HepG2 (cell line): ENCODE measurements at regions not wholly inside any gene's neighbourhood (a gene's known extent, or its start where the extent isn't known, plus 50 kb on each side); places are given as distances from the start of the nearest gene placed in this dataset.

Experiments
- ATAC-seq: fragments of 200-7000 bp; cut with Tn5 transposase; 3 replicates; pipeline ENCODE4 v1.9.1; 2020; ENCODE audit warnings: mild to moderate bottlenecking, moderate library complexity
- BruUV-seq: library from RNA; stranded (reverse); fragments of 400-500 nt; replicated peaks from 2 replicates; lab custom pipeline; 2021; lab: Mats Ljungman, UMichigan
- CTCF ChIA-PET: fragments of 300-600 bp; formaldehyde crosslinking; extraction: SDS; loops from one replicate; lab custom pipeline; 2021; ENCODE audit warnings: low total read pairs, inconsistent platforms, low intra/inter-chr PET ratio; lab: Yijun Ruan, JAX
- POLR2A ChIA-PET: fragments of 350-600 bp; sonication (Branson Sonifier 250); formaldehyde crosslinking; loops from one replicate; lab custom pipeline; 2020; ENCODE audit warnings: antibody characterized with exemption, inconsistent platforms; lab: Yijun Ruan, JAX
- DNase-seq: peaks from one replicate; pipeline ENCODE4 v3.0.0-alpha.2; 2015; ENCODE audit warnings: low spot score
- FAIRE-seq: peaks from 3 replicates; lab custom pipeline; 2011; peaks lifted over from hg19 to GRCh38; lab: Jason Lieb, UNC
- H2AFZ ChIP-seq: one replicate; pipeline ENCODE4 v1.6.1; 2011; ENCODE audit warnings: low read length, inconsistent platforms
- H3K27ac ChIP-seq: fragments of 300-600 bp; 3 replicates; pipeline ENCODE4 v1.8.0; 2011; ENCODE audit warnings: mixed run types, mild to moderate bottlenecking, mixed read lengths, low read length, inconsistent platforms; ENCODE audit not compliant: insufficient read depth; ENCODE audit errors: extremely low read length
- H3K27me3 ChIP-seq, 2 experiments: fragments of 200-600 bp in 1 of 2; 2 replicates in 1 of 2; 3 replicates in 1 of 2; pipeline versions ENCODE4 v1.6.0 to v1.8.0; 2011; ENCODE audit warnings: low read length in 2 of 2, mild to moderate bottlenecking in 2 of 2, moderate library complexity in 2 of 2, inconsistent platforms in 1 of 2; ENCODE audit not compliant: insufficient read depth in 2 of 2, control insufficient read depth in 1 of 2
- H3K36me3 ChIP-seq, 2 experiments: fragments of 200-600 bp in 1 of 2; replicated peaks in 1 of 2; 2 replicates in 1 of 2; 3 replicates in 1 of 2; pipeline versions ENCODE4 v1.5.1 to v1.8.0; 2011; ENCODE audit warnings: low read length in 2 of 2, inconsistent platforms in 1 of 2; ENCODE audit not compliant: insufficient read depth in 2 of 2, control insufficient read depth in 1 of 2
- H3K4me1 ChIP-seq: 2 replicates; pipeline ENCODE4 v1.5.1; 2012; ENCODE audit warnings: low read length, inconsistent platforms; ENCODE audit not compliant: insufficient read depth
- H3K4me2 ChIP-seq: 2 replicates; pipeline ENCODE4 v1.6.0; 2011; ENCODE audit warnings: low read depth, low read length, inconsistent platforms
- H3K4me3 ChIP-seq, 3 experiments: fragments of 200-600 bp in 1 of 3; sonication (generic), shearing (Covaris generic) in 1 of 3; replicated peaks in 1 of 3; 2 replicates each; pipeline ENCODE4 v1.5.1; 2011 to 2016; ENCODE audit warnings: low read length in 3 of 3, inconsistent platforms in 2 of 3, low read depth in 2 of 3, mild to moderate bottlenecking in 2 of 3, control low read depth in 1 of 3, mixed read lengths in 1 of 3; ENCODE audit not compliant: insufficient read depth in 1 of 3
- H3K79me2 ChIP-seq: one replicate; pipeline ENCODE4 v1.6.1; 2011; ENCODE audit warnings: low read length, inconsistent platforms; ENCODE audit not compliant: insufficient read depth
- H3K9ac ChIP-seq: 2 replicates; pipeline ENCODE4 v1.6.0; 2011; ENCODE audit warnings: mild to moderate bottlenecking, low read depth, low read length, inconsistent platforms; ENCODE audit not compliant: insufficient read depth
- H3K9me3 ChIP-seq: 2 replicates; pipeline ENCODE4 v1.5.1; 2012; ENCODE audit warnings: mild to moderate bottlenecking, low read length
- H4K20me1 ChIP-seq: 2 replicates; pipeline ENCODE4 v1.6.0; 2011; ENCODE audit warnings: inconsistent platforms, mild to moderate bottlenecking, low read length, moderate library complexity; ENCODE audit not compliant: insufficient read depth
- ATF7-NPFF ChIP-seq: sonication (generic); formaldehyde crosslinking; IDR thresholded peaks from 2 replicates; pipeline ENCODE4 v1.8.1; 2023; ENCODE audit warnings: mild to moderate bottlenecking, low read depth, missing genetic modification reagents, moderate library complexity
- BCL6 ChIP-seq: IDR thresholded peaks from 2 replicates; pipeline ENCODE4 v1.6.1; 2016; ENCODE audit warnings: missing genetic modification reagents, missing compliant biosample characterization
- EP300 ChIP-seq, 3 experiments: sonication (generic) in 1 of 3; formaldehyde crosslinking in 1 of 3; IDR thresholded peaks; 2 replicates each; pipeline versions ENCODE4 v1.5.1 to v1.6.1; 2011 to 2020; ENCODE audit warnings: low read depth in 2 of 3, low read length in 2 of 3, borderline replicate concordance in 1 of 3, improper control_type of control experiment in 1 of 3, mild to moderate bottlenecking in 1 of 3, missing genetic modification reagents in 1 of 3, moderate library complexity in 1 of 3
- FOXP1 ChIP-seq, 2 experiments: fragments of 450-650 bp in 1 of 2; IDR thresholded peaks; 2 replicates each; pipeline ENCODE4 v1.6.1; 2017 to 2018; ENCODE audit warnings: antibody characterized with exemption in 1 of 2
- GPN1 ChIP-seq: sonication (generic); formaldehyde crosslinking; IDR thresholded peaks from 2 replicates; pipeline ENCODE4 v1.5.1; 2020; ENCODE audit warnings: missing genetic modification reagents, borderline replicate concordance
- HOXD1 ChIP-seq: sonication (generic); formaldehyde crosslinking; IDR thresholded peaks from 2 replicates; pipeline ENCODE4 v1.5.0; 2020; ENCODE audit warnings: missing genetic modification reagents
- MIXL1 ChIP-seq: IDR thresholded peaks from 2 replicates; pipeline ENCODE4 v1.6.1; 2016
- PTBP1 ChIP-seq: fragments of 200-400 bp; formaldehyde crosslinking; IDR thresholded peaks from 2 replicates; pipeline ENCODE4 v1.6.1; 2018; ENCODE audit warnings: low read length, low read depth; ENCODE audit not compliant: poor library complexity, severe bottlenecking
- SOX5 ChIP-seq: IDR thresholded peaks from 2 replicates; pipeline ENCODE4 v1.6.1; 2016; ENCODE audit warnings: borderline replicate concordance
- TGIF2 ChIP-seq: IDR thresholded peaks from 2 replicates; pipeline ENCODE4 v1.6.1; 2016; ENCODE audit warnings: control low read depth, missing compliant biosample characterization
- ZNF10 ChIP-seq: sonication (generic); formaldehyde crosslinking; IDR thresholded peaks from 2 replicates; pipeline ENCODE4 v1.4.0; 2020; ENCODE audit warnings: mild to moderate bottlenecking, low read depth, missing genetic modification reagents, borderline replicate concordance
- ZNF563 ChIP-seq: sonication (generic); formaldehyde crosslinking; IDR thresholded peaks from 2 replicates; pipeline ENCODE4 v1.8.0; 2022; ENCODE audit warnings: mild to moderate bottlenecking, moderate library complexity, missing genetic modification reagents
- ZNF589 ChIP-seq: sonication (generic); formaldehyde crosslinking; conservative IDR thresholded peaks from 2 replicates; pipeline ENCODE4 v1.8.0; 2022; ENCODE audit warnings: mild to moderate bottlenecking, moderate library complexity, missing genetic modification reagents
- whole genome bisulfite sequencing: methylation state at CpG from one replicate; pipeline ENCODE4 v1.1.6; 2017; ENCODE audit warnings: low lambda C conversion rate; 5-methylcytosine and 5-hydroxymethylcytosine counted together
- in situ Hi-C: cut with HindIII; loops from 2 replicates; pipeline ENCODE4 v1.10.0; 2017; ENCODE audit warnings: low pct_unique_long_range_greater_than_20kb; ENCODE audit not compliant: extremely low pct_ligation_motif_present
- intact Hi-C: fragments of 100-400 bp; cut with micrococcal nuclease; formaldehyde crosslinking; loops from one replicate; pipeline ENCODE4 v1.10.0; 2022; ENCODE audit not compliant: unreplicated experiment
- TF ChIP-seq, protein P1 (sequence below): sonication (generic); formaldehyde crosslinking; IDR thresholded peaks from 2 replicates; pipeline ENCODE4 v1.5.0; 2020; ENCODE audit warnings: missing genetic modification reagents
- TF ChIP-seq, protein P2 (sequence below): sonication (generic); formaldehyde crosslinking; IDR thresholded peaks from 2 replicates; pipeline ENCODE4 v1.4.0; 2020; ENCODE audit warnings: mild to moderate bottlenecking, low read depth, missing genetic modification reagents

DNA sequence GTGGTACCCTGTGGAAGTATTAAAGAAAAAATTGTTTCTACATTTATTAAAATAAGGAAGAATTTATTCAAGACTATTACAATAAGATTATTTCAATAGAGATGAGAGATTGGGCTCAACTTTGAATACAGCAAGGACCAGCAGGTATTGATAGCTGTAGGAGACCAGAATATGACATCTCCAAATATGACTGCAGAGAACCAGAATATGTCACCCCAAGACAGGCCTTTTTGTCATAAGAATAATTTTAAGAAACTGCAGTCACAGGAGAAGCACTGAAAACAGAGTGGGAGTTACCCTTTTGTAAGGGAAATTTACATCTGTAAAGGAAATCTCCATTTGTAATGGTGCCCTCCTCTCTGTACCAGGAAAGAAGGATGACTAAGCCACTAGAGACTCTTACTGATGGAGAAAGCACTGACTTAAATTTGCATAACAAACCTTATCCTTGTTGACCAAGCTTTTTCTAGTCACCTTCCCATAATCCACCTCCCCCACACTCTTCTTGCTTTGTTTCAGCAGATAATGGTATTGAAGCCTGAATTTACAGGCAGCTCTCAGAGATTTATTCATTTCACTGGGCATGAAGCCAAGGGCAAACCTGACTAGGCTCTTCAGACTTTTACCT, 145.1 kb upstream of the RMP24 start:
- no peaks in the 10 kb centered on the region for H3K79me2 ChIP-seq
- DNase-seq = no peak
- intact Hi-C loops = no loop called here
- TF ChIP-seq SOX5 (CRISPR knock-in tag) (0 out of 2 replicates have a peak, but pooled peaks have one; percentile 16), MIXL1 (no peak)
- TF ChIP-seq, all 625 proteins: peak for 1
- in situ Hi-C loops = no loop called here
- no TSS peak for BruUV-seq
- H3K27ac ChIP-seq = no peak overlapping the region
- ChIA-PET POLR2A (no interaction called here), CTCF (no interaction called here)
- no peaks in the 10 kb centered on the region for H3K27me3 ChIP-seq
- H3K4me2 ChIP-seq = no peak overlapping the region
- no peak overlapping the region for H3K9ac ChIP-seq
- H4K20me1 ChIP-seq = no peaks in the 10 kb centered on the region
- peaks cover 8% of the 10 kb centered on the region; the same call in 1 of the 2 replicates for H3K9me3 ChIP-seq
- ATAC-seq = no peak
- no peaks in the 10 kb centered on the region for H3K36me3 ChIP-seq
- FAIRE-seq = no peak
- no peak overlapping the region for H3K4me3 ChIP-seq
- H3K4me1 ChIP-seq = peaks cover 10% of the 10 kb centered on the region; the same call in 1 of the 2 replicates
- H2AFZ ChIP-seq = no peak overlapping the region

DNA sequence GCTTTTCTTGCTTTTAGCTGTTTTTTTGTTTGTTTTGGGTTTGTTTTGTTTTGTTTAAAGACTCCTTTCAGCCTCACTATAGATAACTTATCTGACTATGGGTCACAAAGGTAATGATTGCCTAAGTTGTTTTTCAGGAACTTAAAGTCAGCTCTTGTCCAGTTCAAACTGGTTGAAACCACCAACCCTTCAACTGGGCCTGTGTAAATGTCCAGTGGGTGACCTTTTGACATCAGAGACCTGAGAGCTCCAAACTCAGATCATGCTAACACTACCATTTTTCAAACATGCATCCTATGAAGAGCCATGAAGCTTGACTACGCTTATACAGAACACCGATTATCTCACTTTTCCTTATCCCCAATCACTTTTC, 144.6 kb upstream of the RMP24 start:
- Histone ChIP-seq H3K4me3 (no peak overlapping the region), H3K36me3 (no peaks in the 10 kb centered on the region), H3K27ac (no peak overlapping the region), H3K79me2 (no peaks in the 10 kb centered on the region), H3K4me1 (peaks cover 10% of the 10 kb centered on the region; the same call in 1 of the 2 replicates), H2AFZ (no peak overlapping the region), H3K4me2 (no peak overlapping the region), H4K20me1 (no peaks in the 10 kb centered on the region), H3K9me3 (peaks cover 8% of the 10 kb centered on the region; the same call in 1 of the 2 replicates), H3K27me3 (no peaks in the 10 kb centered on the region), H3K9ac (no peak overlapping the region)
- FAIRE-seq = no peak
- 92% methylated on average over 2 of the region's 2 CpGs for WGBS
- BruUV-seq = no TSS peak
- DNase-seq = peak; percentile 18
- ChIA-PET POLR2A (no interaction called here), CTCF (no interaction called here)
- no peak for ATAC-seq
- in situ Hi-C loops (no loop called here), intact Hi-C loops (no loop called here)
- TF ChIP-seq ZNF10 (CRISPR knock-in tag) (no peak), EP300 (IDR thresholded peaks at IDR 0.05; ENCODE audit: low read depth in 2 of 2, low read length in 2 of 2) (peak in 1 of 2 experiments; percentile 7; a peak in 1 of 4 replicates), EP300 (CRISPR knock-in tag; IDR thresholded peaks at IDR 0.05; ENCODE audit: borderline replicate concordance) (no peak), HOXD1 (CRISPR knock-in tag) (no peak), TGIF2 (no peak), FOXP1 (IDR thresholded peaks at IDR 0.05) (no peak), FOXP1 (CRISPR knock-in tag; IDR thresholded peaks at IDR 0.05) (peak; percentile 40; the same call in 1 of the 2 replicates), BCL6 (peak; percentile 14; the same call in 1 of the 2 replicates), ZNF563 (CRISPR knock-in tag) (no peak), ATF7-NPFF (CRISPR knock-in tag) (no peak), PTBP1 (no peak), ZNF589 (CRISPR knock-in tag) (no peak), GPN1 (CRISPR knock-in tag) (no peak)
- TF ChIP-seq, protein P1, sequence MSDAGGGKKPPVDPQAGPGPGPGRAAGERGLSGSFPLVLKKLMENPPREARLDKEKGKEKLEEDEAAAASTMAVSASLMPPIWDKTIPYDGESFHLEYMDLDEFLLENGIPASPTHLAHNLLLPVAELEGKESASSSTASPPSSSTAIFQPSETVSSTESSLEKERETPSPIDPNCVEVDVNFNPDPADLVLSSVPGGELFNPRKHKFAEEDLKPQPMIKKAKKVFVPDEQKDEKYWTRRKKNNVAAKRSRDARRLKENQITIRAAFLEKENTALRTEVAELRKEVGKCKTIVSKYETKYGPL = no peak
- TF ChIP-seq, protein P2, sequence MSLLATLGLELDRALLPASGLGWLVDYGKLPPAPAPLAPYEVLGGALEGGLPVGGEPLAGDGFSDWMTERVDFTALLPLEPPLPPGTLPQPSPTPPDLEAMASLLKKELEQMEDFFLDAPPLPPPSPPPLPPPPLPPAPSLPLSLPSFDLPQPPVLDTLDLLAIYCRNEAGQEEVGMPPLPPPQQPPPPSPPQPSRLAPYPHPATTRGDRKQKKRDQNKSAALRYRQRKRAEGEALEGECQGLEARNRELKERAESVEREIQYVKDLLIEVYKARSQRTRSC (CRISPR knock-in tag) = no peak
